ENCODE measurements at regions not wholly inside any gene's neighbourhood (a gene's known extent, or its start where the extent isn't known, plus 50 kb on each side); places are given as distances from the start of the nearest gene placed in this dataset.
"Not testable (repeated sequence)": the region's sequence is repeated elsewhere in the genome, so short reads cannot be mapped to it uniquely, and the experiment has no call there.

DNA sequence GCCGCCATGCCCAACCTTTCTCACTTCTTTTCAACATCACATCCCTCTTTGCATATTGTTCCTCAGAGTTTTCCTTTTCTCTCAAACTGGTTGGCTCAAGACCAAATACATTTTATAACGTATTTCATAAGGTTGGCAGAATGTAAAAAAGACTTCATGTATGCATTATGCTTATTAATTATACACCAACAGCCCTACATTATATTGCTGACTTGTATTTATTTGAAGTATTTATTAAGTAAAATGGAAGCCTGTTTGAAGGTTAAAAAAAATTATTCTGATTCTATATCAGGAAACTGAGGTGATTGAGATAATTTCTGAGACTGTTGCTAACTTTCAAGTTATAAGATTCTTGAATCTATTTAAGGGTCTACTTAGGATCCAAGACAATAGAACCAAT, 208.0 kb upstream of the KCNH7 start:
- no peak for DNase-seq

DNA sequence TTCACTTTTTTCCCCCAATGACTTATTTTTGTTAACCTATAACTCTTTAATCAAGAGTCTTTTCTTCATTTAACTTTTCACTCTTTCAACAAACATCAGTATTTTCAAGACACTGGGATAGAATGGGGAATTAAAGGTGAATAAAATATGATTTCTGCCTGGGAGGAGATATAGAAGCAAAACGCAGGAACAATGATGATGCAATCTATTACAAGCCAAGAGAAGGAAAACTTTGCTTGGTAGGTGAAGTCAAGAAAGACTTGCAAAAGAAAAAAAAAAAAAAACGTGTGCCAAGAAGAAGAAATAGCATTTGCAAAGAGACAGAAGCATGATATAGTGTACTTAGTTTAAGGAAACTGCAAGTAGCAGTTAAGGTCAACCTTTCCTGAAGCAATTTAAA, 207.3 kb upstream of the KCNH7 start:
- DNase-seq: no peak

DNA sequence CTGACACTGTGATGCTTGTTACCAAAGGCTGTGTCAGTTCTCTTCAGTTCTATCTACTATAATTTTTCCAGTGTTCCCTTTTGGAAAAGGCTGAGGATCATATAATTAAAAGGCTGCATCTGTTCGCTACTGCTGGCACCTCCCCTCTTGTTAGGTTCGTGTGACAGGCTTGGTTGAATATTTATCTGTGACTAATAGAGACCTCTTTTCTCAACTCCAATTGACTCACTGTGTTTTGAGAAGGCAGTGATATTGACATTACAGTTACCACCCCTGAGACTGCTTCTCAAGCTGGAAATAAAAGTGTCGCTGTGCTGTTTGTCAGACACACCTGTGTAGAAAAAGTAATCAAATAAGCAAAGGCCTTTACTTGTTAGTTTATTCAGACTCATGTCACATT, 205.5 kb upstream of the KCNH7 start:
- DNase-seq: peak; percentile 1

DNA sequence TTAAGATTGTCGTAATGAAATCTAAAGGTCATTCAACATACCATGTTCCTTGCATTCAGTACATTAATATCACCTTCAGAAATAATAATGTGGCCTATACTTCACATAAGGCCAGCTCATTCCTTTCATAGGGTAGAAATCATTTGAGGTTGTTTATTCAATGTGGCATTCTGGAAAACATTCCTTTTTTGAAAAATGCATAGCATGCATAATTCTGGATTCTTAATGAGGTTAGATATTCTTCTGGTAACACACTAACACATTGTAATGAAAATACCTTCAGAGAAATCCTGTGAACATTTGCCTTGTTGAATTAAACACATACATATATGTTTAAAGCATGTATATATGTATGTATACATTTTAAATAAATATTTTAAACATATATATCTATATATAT, 204.6 kb upstream of the KCNH7 start:
- no peak for DNase-seq

DNA sequence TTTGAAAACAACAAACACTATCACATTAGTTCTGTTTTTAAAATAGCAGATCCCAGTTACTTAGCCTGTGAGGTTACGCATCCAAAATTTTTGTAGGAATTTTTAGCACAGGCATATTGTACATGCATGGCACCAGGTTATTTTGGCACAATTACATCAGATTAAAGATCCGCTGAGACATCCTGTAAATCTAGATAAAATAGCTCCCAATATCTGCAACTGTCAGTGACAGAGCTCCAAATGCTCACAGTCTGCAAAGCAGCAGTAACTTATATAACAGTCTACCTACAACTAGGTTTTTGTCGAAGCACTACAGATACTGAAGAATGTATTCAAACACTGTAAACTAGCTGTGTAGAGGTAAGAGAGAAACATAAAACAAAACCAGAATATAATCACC, 200.7 kb upstream of the KCNH7 start:
- DNase-seq: no peak

DNA sequence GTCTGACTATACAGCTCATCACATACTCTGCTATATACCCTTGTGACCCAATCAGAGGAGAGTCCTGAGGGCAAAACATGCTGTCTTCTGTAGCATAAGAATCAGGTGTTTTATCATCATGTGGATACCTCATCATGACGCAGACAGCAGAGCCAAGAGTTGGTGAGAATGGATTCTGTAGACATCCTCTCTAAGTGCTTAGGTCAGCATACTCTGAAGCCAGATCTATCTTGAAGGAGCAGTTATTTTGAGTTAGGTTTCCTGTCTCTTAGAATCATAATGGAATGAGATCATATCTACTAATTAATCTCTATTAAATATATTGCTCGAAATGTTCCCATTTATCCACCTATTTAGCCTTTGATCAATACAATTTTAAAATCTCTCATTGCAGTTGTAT, 190.2 kb upstream of the KCNH7 start:
- DNase-seq: no peak

DNA sequence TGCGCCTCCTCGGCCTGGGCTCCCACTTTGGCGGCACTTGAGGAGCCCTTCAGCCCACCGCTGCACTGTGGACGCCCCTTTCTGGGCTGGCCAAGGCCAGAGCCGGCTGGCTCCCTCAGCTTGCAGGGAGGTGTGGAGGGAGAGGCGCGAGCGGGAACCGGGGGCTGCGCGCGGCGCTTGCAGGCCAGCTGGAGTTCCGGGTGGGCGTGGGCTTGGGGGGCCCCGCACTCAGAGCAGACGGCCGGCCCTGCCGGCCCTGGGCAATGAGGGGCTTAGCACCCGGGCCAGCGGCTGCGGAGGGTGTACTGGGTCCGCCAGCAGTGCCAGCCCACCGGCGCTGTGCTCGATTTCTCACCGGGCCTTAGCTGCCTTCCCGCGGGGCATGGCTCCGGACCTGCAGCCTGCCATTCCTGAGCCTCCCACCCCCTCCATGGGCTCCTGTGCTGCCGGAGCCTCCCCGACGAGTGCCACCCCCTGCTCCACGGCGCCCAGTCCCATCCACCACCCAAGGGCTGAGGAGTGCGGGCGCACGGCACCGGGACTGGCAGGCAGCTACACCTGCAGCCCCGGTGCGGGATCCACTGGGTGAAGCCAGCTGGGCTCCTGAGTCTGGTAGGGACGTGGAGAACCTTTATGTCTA, 187.7 kb upstream of the KCNH7 start:
- DNase-seq: not testable (repeated sequence)

DNA sequence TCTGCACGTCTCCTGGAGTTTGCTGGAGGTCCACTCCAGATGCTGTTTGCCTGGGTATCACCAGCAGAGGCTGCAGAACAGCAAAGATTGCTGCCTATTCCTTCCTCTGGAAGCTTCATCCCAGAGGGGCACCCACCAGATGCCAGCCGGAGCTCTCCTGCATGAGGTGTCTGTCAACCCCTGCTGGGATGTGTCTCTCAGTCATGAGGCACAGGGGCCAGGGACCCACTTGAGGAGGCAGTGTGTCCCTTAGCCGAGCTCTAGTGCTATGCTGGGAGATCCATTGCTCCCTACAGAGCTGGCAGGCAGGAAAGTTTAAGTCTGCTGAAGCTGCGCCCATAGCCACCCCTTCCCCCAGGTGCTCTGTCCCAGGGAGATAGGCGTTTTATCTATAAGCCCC, 178.3 kb upstream of the KCNH7 start:
- not testable (repeated sequence) for DNase-seq

DNA sequence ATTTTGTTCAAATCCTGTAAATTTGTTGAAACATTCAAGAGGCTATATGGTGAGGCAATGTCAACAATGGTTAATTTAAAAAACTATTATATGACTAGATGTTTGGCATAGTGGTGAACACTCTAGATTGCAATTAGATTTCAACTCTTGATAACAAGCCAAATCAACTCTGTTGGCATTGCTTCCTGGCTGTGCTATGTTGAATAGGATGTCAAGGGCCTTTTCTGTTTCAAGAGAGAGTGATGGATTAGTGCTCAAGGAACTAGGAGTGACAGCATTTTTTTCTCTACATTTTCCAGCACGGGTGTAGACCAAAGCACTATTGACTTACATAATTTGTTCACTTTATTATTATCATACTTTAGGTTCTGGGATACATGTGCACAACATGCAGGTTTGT, 172.4 kb upstream of the KCNH7 start:
- no peak for DNase-seq

DNA sequence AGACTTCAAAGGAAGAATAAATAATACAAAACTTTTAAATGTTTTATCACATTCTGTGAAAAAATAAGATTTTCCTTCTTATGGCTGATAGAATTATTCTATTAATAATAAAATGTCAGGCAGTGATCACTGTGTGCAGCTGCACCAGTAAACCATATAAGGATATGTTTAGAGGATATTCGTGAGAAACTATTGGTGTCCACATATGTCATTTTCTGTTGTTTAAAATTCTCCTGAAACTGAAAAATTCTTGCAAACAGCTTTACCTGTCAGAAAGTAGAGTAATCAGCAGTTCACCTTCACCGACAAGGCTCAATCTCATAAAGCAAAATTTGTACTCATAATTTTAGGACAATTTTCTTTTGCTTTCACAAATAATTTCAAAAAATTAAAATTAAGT, 170.1 kb upstream of the KCNH7 start:
- DNase-seq: no peak

DNA sequence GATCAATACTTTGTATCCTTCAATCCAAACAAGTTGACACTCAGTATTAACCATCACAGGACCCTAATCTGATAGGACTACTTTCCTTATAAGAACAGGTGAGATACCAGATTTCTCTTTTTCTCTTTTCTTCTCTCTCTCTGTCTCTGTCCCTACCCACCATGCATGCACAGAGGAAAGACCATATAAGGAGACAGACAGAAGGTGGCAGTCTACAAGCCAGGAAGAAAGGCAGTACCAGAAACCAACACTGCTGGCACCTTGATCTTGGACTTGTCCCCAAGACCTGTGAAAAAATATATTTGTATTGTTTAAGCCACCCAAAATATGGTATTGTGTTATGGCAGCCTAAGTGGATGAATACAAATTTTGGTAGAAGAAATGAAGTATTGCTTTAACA, 156.2 kb upstream of the KCNH7 start:
- no peak for DNase-seq

DNA sequence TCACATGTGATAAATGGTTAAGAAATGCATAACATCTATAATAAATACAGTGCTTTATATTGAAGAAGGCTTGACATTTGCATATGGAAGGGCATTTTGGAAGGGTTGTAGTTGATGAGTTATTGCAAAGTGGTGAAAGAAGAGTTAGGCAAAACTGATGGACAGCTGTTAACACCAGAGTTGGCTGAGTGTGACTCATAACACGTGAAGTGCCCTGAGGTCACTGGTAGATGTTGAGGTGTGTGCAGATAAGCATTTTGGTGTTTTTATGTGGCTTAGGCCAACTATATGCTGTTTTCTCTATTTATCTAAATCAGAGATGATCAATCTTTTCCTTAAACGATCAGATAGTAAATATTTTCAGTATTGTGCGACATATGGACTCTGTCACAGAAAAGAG, 154.3 kb upstream of the KCNH7 start:
- no peak for DNase-seq

DNA sequence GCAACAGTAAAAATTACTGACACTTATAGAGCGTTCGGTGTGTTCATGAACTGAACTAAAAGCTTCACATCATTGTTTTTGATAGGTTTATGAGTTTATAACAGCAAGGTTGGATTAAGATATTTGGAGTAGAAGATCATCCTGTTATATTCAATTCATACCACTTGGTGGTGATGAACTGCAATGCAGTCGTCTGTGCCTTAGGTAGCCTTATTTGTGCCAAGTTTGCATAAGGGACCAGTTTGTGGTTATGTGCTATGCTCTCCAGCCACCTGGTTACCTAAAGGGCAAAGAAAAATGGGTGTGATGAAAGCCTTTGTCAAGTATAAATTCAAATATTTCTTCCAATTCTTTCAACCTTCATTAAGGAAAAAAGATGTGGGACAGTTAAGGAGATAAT, 150.9 kb upstream of the KCNH7 start:
- no peak for DNase-seq

DNA sequence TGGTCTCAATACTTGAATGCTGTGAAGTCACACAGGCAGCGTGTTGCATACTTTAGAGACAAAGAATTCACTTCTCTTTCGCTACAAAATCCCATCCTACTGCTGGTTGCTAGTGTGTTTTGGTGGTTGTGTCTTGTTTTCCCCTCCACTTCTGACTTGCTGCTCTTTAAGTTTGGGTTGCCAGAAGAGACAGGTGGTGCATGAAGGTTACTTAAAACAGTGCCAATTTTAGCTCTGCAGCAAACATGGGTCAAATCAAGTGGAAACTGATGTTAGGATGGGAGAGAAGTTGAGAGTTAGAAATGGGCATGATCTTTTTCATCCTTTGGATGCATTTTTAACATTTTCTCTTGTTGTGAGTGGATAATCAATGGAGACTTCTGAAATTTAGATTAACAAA, 136.2 kb upstream of the KCNH7 start:
- no peak for DNase-seq

DNA sequence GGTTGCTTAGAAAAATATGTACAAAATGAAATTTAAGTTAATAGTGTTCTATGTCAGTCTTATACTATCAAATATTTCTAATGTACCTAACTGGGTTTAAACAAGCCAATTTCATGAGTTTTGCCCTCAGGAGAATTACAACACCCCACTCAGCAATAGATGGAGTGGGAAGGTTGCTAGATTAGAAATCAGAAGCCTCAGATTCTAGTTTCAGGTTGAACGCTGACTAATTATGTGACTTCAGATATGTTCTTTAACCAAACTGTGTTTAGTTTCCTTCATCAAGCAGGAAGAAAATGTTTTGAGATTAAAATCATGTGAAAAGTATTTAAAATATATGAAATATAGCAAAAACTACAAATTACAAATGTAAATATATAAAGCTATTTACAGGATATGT, 133.8 kb upstream of the KCNH7 start:
- no peak for DNase-seq

DNA sequence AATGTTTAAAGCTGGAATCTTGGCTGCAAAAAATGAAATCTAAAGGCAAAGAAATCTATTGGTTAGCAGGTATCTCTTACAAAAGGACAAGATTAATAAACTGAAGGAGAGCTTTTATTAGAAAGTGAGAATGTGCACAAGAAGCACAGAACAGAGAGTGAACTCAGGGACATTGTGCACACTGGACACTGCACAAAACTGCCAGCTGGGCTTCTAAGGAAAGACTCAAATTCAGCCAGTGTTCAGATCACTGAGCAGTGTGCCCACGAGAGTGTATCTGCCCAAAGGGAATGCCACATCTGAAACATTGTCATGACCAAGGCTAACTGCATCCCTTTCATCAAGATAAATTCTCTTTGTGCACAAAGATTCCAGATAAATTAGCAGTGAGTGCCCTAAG, 129.7 kb upstream of the KCNH7 start:
- DNase-seq: no peak

DNA sequence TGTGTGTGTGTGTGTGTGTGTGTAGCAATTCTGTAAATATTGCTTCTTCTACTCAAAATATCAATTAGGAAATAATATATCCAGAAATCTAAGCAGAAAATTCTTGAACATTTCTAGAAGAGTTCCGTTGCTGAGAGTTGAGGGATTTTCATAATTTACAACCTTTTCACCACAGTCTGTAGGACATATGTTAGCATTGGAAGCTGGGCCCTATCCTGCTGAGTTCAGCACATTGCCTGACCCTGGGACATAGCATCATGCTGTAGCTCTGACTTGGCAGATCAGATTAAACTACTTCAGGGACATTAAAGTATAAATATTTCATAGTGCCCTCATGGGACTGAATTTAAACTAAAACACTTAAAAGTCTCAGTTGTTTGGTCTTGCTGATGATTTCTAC, 129.2 kb upstream of the KCNH7 start:
- no peak for DNase-seq

DNA sequence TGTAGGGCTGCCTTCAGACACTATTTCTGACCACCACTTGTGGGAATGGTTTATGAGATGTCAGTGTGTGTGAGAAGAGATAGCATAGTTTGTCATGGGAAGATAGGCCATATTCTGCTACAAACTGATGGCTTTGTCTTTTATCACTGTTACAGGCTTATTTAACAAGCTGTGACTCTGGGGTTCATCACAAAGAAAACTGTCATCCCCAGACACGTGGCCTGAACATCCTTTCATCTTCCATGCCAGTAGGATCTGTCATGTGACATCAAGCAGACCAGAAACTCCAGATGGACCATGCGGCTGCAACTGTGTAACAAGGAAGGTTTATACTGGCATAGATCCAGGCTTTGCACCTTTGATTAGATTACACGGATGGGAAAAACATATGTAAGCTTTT, 128.6 kb upstream of the KCNH7 start:
- DNase-seq: peak; percentile 47

DNA sequence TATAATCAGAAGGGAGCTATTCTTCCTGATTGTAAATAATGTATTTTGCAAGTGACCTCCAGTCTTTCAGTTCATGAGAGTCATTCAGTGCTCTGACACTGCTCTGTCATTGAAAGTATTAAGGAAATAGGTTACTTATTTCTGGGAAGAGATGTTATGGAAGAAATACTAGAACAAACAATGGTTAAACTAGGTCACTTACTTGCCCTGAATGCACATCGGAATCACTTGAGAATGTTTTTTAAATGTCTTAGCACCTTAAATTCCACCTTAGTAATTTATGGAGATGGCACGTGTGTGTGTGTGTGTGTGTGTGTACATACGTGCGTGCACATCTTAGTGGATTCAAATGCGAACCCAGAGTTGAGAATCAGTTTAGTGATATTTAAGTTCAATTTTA, 126.6 kb upstream of the KCNH7 start:
- DNase-seq: no peak

DNA sequence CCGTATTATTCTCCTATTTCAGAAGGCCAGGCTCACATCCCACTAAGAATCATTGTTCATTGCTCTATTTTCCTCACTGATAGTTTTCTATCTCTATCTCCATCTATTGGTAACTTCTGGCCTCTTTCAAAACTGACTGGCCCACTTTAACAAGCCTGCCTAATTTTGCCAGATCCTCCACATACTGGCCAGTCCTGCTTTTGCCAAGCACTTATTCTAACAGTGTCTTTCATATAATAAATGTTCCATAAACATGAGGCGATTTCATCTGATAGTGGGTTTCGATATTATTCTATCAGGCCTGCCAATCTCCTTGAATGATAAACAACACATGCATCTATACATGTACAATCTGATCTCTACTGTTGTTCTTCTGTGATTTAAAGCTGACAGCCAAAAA, 125.9 kb upstream of the KCNH7 start:
- no peak for DNase-seq

DNA sequence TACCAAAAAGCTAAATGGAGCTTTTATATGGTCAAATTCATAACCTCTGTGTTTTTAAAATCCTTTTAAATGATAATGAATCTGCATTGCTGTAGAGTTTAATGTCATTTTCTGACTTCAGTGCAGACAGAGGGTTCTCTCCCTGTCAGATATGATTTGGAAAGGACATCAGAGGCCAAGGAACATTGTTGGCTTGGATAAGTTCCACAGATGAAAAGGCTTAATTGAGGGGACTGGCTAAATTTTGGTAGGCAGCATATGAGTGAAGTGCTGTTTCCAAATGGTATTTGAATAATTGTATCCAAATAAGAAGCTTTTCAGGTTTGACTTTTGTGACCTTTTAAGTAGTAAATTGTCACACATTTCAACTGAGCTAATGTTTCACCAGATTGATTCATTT, 124.6 kb upstream of the KCNH7 start:
- DNase-seq: no peak

DNA sequence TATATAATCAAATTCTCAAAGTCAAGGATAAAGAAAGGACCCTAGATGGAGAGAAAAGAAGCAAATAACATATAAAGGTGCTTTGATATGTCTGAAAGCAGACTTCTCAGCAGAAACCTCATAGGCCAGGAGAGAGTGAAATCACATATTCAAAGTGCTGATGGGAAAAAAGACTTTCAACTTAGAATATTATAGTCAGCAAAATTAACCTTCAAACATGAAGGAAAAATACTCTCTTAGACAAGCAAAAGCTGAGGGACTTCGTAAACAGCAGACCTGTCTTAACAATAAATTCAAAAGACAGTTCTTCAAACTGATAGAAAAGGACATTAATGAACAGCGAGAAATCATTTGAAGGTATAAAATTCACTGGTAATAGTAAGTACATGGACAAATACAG, 107.2 kb upstream of the KCNH7 start:
- no peak for DNase-seq

DNA sequence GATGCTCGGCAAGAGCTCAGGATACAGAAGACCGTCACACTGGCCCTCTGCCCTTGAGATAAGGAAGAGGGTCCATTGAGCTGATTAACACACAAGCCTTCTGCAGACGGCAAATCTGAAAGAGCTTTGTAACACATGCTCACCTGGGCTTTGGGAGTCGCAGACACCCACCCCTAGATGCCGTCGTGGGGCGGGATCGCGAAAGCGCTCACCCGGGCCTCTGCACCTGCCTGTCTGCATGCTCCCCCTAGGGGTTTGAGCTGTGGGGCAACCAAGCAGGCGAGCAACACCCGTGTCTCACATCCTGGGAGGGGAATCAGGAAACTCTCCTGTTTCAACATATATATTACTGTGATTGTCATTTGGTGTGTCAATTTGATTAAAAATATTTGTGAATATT, 99.8 kb upstream of the KCNH7 start:
- no peak for DNase-seq

DNA sequence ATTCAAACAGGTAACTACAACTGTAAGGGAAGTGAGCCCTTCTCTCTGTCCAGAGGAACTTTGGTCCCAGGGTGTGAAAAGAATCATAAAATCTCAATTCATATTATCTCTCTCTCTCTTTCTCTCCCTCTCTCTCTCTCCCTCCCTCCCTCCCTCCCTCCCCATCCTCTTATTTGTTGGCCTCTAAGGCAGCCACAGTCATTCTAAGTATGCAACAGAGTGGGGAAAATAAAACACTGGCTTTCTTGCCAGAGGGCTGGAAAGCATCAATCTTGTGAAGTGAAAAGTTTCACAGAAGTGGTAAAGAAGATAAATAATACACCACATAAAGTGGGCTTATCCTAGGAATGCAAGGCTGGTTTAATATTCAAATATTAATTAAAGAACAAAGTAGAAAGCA, 95.6 kb upstream of the KCNH7 start:
- DNase-seq: no peak

DNA sequence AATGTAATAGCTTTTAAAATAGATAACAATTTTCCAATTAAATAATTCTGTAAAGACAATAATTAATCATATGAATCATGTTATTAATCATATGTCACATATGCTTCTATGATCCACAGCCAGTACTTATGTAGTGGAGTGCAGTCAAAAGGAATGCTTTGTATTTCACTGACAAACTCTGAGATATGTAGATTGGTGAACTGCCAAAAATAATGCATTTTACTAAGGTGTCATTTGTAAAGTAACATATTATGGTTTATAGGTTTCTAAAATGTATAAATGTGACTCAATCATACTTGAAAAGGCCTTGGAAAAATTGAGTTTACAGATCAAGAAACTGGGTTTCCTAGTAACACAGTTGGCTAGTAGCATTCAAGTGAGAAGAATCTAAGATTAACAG, 93.8 kb upstream of the KCNH7 start:
- no peak for DNase-seq

DNA sequence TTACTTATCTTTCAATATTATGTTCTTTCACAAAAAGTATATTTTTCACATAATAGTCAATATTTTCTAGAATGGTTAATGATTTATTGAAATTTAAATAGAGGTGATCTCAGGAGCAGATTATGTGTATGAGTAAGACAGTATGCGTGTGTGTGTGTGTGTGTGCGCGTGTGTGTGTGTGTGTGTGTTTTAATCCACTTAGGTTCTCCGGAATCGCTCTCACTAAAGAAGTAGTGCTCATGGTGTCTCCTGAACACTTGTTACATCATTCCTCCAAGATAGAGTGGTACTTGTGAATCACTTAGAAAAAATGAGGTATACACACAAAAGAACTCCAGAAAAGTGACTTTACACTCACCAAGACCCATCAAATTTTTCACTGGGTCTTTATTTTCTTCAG, 91.0 kb upstream of the KCNH7 start:
- DNase-seq: no peak
